GM21786 (cell line): ENCODE measurements at regions not wholly inside any gene's neighbourhood (a gene's known extent, or its start where the extent isn't known, plus 50 kb on each side); places are given as distances from the start of the nearest gene placed in this dataset.

Experiments used
- ATAC-seq: cut with Tn5 transposase; IDR thresholded peaks from one replicate; pipeline ENCODE4 v1.9.1; 2021; ENCODE audit not compliant: unreplicated experiment

GRCh38 chr1:239675735-239676134 lies 289.4 kb downstream of the CHRM3 start:
- no peak for ATAC-seq

- no peak for ATAC-seq
These were observed 290.3 kb downstream of the CHRM3 start for GRCh38 chr1:239676522-239677273.

GRCh38 chr1:239677362-239677761 lies 291.0 kb downstream of the CHRM3 start:
- ATAC-seq: no peak

- ATAC-seq: no peak
These were observed 291.8 kb downstream of the CHRM3 start for GRCh38 chr1:239678181-239678580.

GRCh38 chr1:239682046-239682445 lies 295.7 kb downstream of the CHRM3 start:
- no peak for ATAC-seq

GRCh38 chr1:239682960-239683359 lies 296.6 kb downstream of the CHRM3 start:
- no peak for ATAC-seq

GRCh38 chr1:239686386-239686785 lies 300.0 kb downstream of the CHRM3 start:
- ATAC-seq: no peak

- ATAC-seq: no peak
These were observed 309.9 kb downstream of the CHRM3 start for GRCh38 chr1:239696317-239696716.

- ATAC-seq: no peak
These were observed 314.3 kb downstream of the CHRM3 start for GRCh38 chr1:239700667-239701066.

GRCh38 chr1:239703075-239703474 lies 316.7 kb downstream of the CHRM3 start:
- no peak for ATAC-seq

GRCh38 chr1:239706245-239706892 lies 320.0 kb downstream of the CHRM3 start:
- ATAC-seq: no peak

GRCh38 chr1:239707615-239708014 lies 321.2 kb downstream of the CHRM3 start:
- no peak for ATAC-seq

- ATAC-seq: no peak
These were observed 322.3 kb downstream of the CHRM3 start for GRCh38 chr1:239708622-239709021.

GRCh38 chr1:239711768-239712167 lies 325.4 kb downstream of the CHRM3 start:
- no peak for ATAC-seq

GRCh38 chr1:239717097-239717917 lies 330.9 kb downstream of the CHRM3 start:
- ATAC-seq: no peak

GRCh38 chr1:239717918-239718184 lies 331.5 kb downstream of the CHRM3 start:
- no peak for ATAC-seq

- ATAC-seq: no peak
These were observed 332.2 kb downstream of the CHRM3 start for GRCh38 chr1:239718571-239718970.

GRCh38 chr1:239718997-239719628 lies 332.7 kb downstream of the CHRM3 start:
- ATAC-seq: no peak

- ATAC-seq: no peak
These were observed 333.4 kb downstream of the CHRM3 start for GRCh38 chr1:239719642-239720258.

- ATAC-seq: no peak
These were observed 335.7 kb downstream of the CHRM3 start for GRCh38 chr1:239722035-239722434.

GRCh38 chr1:239723776-239724367 lies 337.5 kb downstream of the CHRM3 start:
- ATAC-seq: no peak
